Mesenchymal stem cell (in vitro differentiated cells and primary cell): ENCODE measurements at regions not wholly inside any gene's neighbourhood (a gene's known extent, or its start where the extent isn't known, plus 50 kb on each side); places are given as distances from the start of the nearest gene placed in this dataset.

ENCODE experiments used
- DNase-seq: peaks from one replicate; pipeline ENCODE4 v3.0.0-alpha.2; 2013
- H2AFZ ChIP-seq: one replicate; pipeline ENCODE4 v1.6.1; 2013; ENCODE audit warnings: low read depth, mild to moderate bottlenecking, control low read depth, inconsistent platforms, low read length, moderate library complexity
- H2AK5ac ChIP-seq: 2 replicates; pipeline ENCODE4 v1.6.1; 2013; ENCODE audit warnings: low read length, moderate library complexity, mild to moderate bottlenecking, inconsistent platforms; ENCODE audit not compliant: severe bottlenecking
- H2BK120ac ChIP-seq: one replicate; pipeline ENCODE4 v1.6.1; 2013; ENCODE audit warnings: low read depth, mild to moderate bottlenecking, inconsistent platforms, low read length, moderate library complexity
- H2BK12ac ChIP-seq, 2 experiments: one replicate each; pipeline ENCODE4 v1.6.1; 2013; ENCODE audit warnings: inconsistent platforms in 2 of 2, low read length in 2 of 2, mild to moderate bottlenecking in 2 of 2, moderate library complexity in 2 of 2, control low read depth in 1 of 2
- H2BK15ac ChIP-seq: one replicate; pipeline ENCODE4 v1.6.1; 2013; ENCODE audit warnings: mild to moderate bottlenecking, low read depth, inconsistent platforms; ENCODE audit not compliant: poor library complexity, severe bottlenecking
- H2BK5ac ChIP-seq: 2 replicates; pipeline ENCODE4 v1.6.1; 2013; ENCODE audit warnings: low read depth, mild to moderate bottlenecking, low read length, control low read depth, inconsistent platforms; ENCODE audit not compliant: poor library complexity, severe bottlenecking
- H3K14ac ChIP-seq, 2 experiments: one replicate each; pipeline ENCODE4 v1.6.1; 2013; ENCODE audit warnings: inconsistent platforms in 2 of 2, low read length in 2 of 2, control low read depth in 1 of 2, mild to moderate bottlenecking in 1 of 2, moderate library complexity in 1 of 2
- H3K18ac ChIP-seq, 2 experiments: one replicate each; pipeline ENCODE4 v1.6.1; 2013; ENCODE audit warnings: inconsistent platforms in 2 of 2, low read length in 2 of 2, control low read depth in 1 of 2, low read depth in 1 of 2, mild to moderate bottlenecking in 1 of 2
- H3K23ac ChIP-seq, 2 experiments: one replicate each; pipeline ENCODE4 v1.6.1; 2013; ENCODE audit warnings: inconsistent platforms in 2 of 2, low read length in 2 of 2, mild to moderate bottlenecking in 2 of 2, moderate library complexity in 2 of 2, control low read depth in 1 of 2
- H3K27ac ChIP-seq: 2 replicates; pipeline ENCODE4 v1.5.1; 2013; ENCODE audit warnings: mild to moderate bottlenecking, moderate library complexity, low read length, control low read depth, inconsistent platforms; ENCODE audit not compliant: poor library complexity, severe bottlenecking
- H3K27me3 ChIP-seq, 2 experiments: 2 replicates each; pipeline versions ENCODE4 v1.6.1 to v1.7.0; 2013; ENCODE audit warnings: low read length in 2 of 2, mild to moderate bottlenecking in 2 of 2, moderate library complexity in 2 of 2, control low read depth in 1 of 2, inconsistent platforms in 1 of 2; ENCODE audit not compliant: control insufficient read depth in 1 of 2, insufficient read depth in 1 of 2
- H3K36me3 ChIP-seq, 2 experiments: 2 replicates each; pipeline versions ENCODE4 v1.6.1 to v1.7.0; 2013; ENCODE audit warnings: low read length in 2 of 2, control low read depth in 1 of 2, inconsistent platforms in 1 of 2, low read depth in 1 of 2, mild to moderate bottlenecking in 1 of 2; ENCODE audit not compliant: insufficient read depth in 2 of 2, control insufficient read depth in 1 of 2
- H3K4ac ChIP-seq, 2 experiments: one replicate each; pipeline ENCODE4 v1.6.1; 2013; ENCODE audit warnings: inconsistent platforms in 2 of 2, low read length in 2 of 2, mild to moderate bottlenecking in 2 of 2, moderate library complexity in 2 of 2, control low read depth in 1 of 2, low read depth in 1 of 2
- H3K4me1 ChIP-seq: 2 replicates; pipeline ENCODE4 v1.6.1; 2013; ENCODE audit warnings: low read depth, low read length, control low read depth; ENCODE audit not compliant: control insufficient read depth, insufficient read depth
- H3K4me2 ChIP-seq: 2 replicates; pipeline ENCODE4 v1.6.1; 2013; ENCODE audit warnings: low read length, mild to moderate bottlenecking, inconsistent platforms; ENCODE audit not compliant: poor library complexity, severe bottlenecking
- H3K4me3 ChIP-seq, 2 experiments: 2 replicates each; pipeline versions ENCODE4 v1.5.1 to v1.7.0; 2013; ENCODE audit warnings: low read length in 2 of 2, mild to moderate bottlenecking in 2 of 2, control low read depth in 1 of 2, low read depth in 1 of 2; ENCODE audit not compliant: insufficient read depth in 1 of 2
- H3K79me1 ChIP-seq: replicated peaks from 2 replicates; pipeline ENCODE4 v1.6.1; 2013; ENCODE audit warnings: mild to moderate bottlenecking, control low read depth, low read length, inconsistent platforms; ENCODE audit not compliant: poor library complexity, severe bottlenecking
- H3K9ac ChIP-seq: 2 replicates; pipeline ENCODE4 v1.7.0; 2013; ENCODE audit warnings: mild to moderate bottlenecking, low read length, moderate library complexity
- H3K9me3 ChIP-seq: 2 replicates; pipeline ENCODE4 v1.7.0; 2013; ENCODE audit warnings: mild to moderate bottlenecking, low read length; ENCODE audit not compliant: control insufficient read depth
- H4K8ac ChIP-seq: one replicate; pipeline ENCODE4 v1.6.1; 2013; ENCODE audit warnings: inconsistent platforms, mild to moderate bottlenecking, low read length, moderate library complexity
- H4K91ac ChIP-seq: one replicate; pipeline ENCODE4 v1.6.1; 2013; ENCODE audit warnings: mild to moderate bottlenecking, low read length, inconsistent platforms
- WGBS: methylation state at CpG from one replicate; pipeline ENCODE4 v1.1.7; 2013; ENCODE audit warnings: mixed read lengths; 5-methylcytosine and 5-hydroxymethylcytosine counted together

- Histone ChIP-seq H3K27ac (peak overlapping the region; percentile 7), H3K9me3 (no peaks in the 10 kb centered on the region), H3K4me3 (no peak overlapping the region), H3K14ac (no peak overlapping the region), H2BK120ac (no peak overlapping the region), H3K27me3 (no peaks in the 10 kb centered on the region), H3K9ac (peak overlapping the region; percentile 83), H2BK12ac (no peak overlapping the region), H2AFZ (no peak overlapping the region), H3K18ac (no peak overlapping the region), H3K79me1 (no peaks in the 10 kb centered on the region), H4K91ac (no peak overlapping the region), H3K4me1 (peaks cover 36% of the 10 kb centered on the region), H3K4ac (no peak overlapping the region), H2BK15ac (no peak overlapping the region), H3K4me2 (no peak overlapping the region), H3K23ac (no peak overlapping the region), H3K36me3 (no peaks in the 10 kb centered on the region), H4K8ac (no peak overlapping the region), H2BK5ac (no peak overlapping the region), H2AK5ac (peak overlapping the region; percentile 21)
- DNase-seq: no peak
- WGBS: 65% methylated on average over 13 of the region's 13 CpGs
These were observed 122.9 kb downstream of the METRNL start for GRCh38 chr17:83202002-83203000.

DNA sequence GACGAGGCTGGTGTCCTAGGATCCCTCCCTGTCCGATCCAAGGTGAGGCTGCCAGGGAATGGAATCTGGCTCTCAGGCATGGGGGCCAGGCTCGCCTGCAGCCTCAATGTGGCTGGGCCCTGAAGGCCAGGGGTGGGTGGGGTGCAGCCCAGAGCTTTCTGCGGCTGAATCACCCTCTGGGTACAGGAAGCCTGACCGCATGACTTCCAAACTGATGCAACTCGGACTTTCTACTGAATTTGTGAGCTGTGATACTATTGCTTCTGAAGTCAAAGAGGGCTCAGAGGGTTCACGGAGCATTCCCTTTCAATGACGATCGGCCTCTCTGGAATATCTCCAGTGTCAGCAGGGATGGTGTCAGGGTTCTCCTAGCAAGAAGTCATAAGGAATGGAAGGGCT is 123.7 kb downstream of the METRNL start:
- H4K8ac ChIP-seq: no peak overlapping the region
- no peak overlapping the region for H2AK5ac ChIP-seq
- H2BK12ac ChIP-seq: no peak overlapping the region
- H3K27ac ChIP-seq: peak overlapping the region; percentile 48
- H4K91ac ChIP-seq: no peak overlapping the region
- H2AFZ ChIP-seq: no peak overlapping the region
- H2BK120ac ChIP-seq: no peak overlapping the region
- H3K14ac ChIP-seq: no peak overlapping the region
- H3K18ac ChIP-seq: no peak overlapping the region
- WGBS: 80% methylated on average over 9 of the region's 9 CpGs
- no peak overlapping the region for H3K4ac ChIP-seq
- DNase-seq: peak; percentile 32
- H3K36me3 ChIP-seq: no peaks in the 10 kb centered on the region
- peaks cover 36% of the 10 kb centered on the region for H3K4me1 ChIP-seq
- no peaks in the 10 kb centered on the region for H3K27me3 ChIP-seq
- H3K4me3 ChIP-seq: no peak overlapping the region
- H3K9me3 ChIP-seq: no peaks in the 10 kb centered on the region
- no peak overlapping the region for H3K23ac ChIP-seq
- H2BK5ac ChIP-seq: no peak overlapping the region
- peak overlapping the region; percentile 90 for H3K9ac ChIP-seq
- H3K4me2 ChIP-seq: no peak overlapping the region
- no peak overlapping the region for H2BK15ac ChIP-seq
- no peaks in the 10 kb centered on the region for H3K79me1 ChIP-seq

DNA sequence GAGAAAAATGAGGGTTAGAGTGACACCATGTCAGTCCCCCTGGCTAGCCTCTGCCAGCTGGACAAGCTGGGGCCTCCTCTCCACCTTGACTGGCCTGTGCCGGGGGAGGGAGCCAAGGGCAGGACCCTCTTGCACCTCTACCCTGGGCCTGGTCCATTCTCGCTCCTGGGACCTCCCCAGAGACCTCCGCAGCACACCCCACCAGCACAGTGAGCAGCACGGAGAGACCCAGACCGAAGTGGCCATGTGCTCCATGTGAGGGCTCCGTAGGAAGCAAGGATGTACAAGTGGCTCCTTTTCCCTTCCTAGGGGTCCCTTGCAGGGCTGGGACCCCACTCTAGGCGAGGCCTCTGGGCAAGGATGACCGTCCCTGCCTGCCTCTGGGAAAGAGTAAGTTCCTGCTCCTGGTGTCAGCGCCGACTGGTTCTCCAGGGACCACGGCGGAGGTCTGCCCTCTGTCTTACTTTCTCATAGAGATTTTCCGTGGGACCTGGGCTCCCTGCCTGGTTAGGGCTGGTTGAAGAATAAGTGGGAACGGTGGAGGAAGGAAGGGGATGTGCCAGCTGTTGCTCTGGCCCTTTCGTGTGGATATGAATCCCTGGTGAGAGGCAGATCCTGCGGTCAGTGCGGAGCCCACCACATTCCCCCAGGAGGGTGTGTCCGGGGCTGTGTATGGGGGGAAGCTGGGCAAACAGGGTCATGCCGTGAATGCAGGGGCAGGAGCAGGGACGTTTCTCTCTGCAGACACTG is 124.2 kb downstream of the METRNL start:
- Histone ChIP-seq H4K8ac (no peak overlapping the region), H3K4me2 (no peak overlapping the region), H2BK120ac (no peak overlapping the region), H3K9me3 (no peaks in the 10 kb centered on the region), H4K91ac (no peak overlapping the region), H3K27ac (peak overlapping the region; percentile 48), H2BK15ac (no peak overlapping the region), H2BK12ac (no peak overlapping the region), H3K14ac (no peak overlapping the region), H3K4me3 (peak overlapping the region in 1 of 2 experiments; percentile 17), H3K9ac (peak overlapping the region; percentile 90), H3K4ac (no peak overlapping the region), H3K36me3 (no peaks in the 10 kb centered on the region), H3K27me3 (no peaks in the 10 kb centered on the region), H3K18ac (no peak overlapping the region), H3K23ac (no peak overlapping the region), H2AFZ (no peak overlapping the region), H3K4me1 (peaks cover 36% of the 10 kb centered on the region), H3K79me1 (no peaks in the 10 kb centered on the region), H2AK5ac (peak overlapping the region; percentile 92), H2BK5ac (no peak overlapping the region)
- DNase-seq: no peak
- WGBS: 86% methylated on average over 20 of the region's 20 CpGs

- Histone ChIP-seq H3K9ac (peak overlapping the region; percentile 90), H3K14ac (no peak overlapping the region), H3K4me1 (peaks cover 35% of the 10 kb centered on the region), H3K27me3 (no peaks in the 10 kb centered on the region), H2AK5ac (peak overlapping the region; percentile 92), H3K36me3 (no peaks in the 10 kb centered on the region), H3K79me1 (no peaks in the 10 kb centered on the region), H2BK120ac (no peak overlapping the region), H2AFZ (no peak overlapping the region), H2BK15ac (no peak overlapping the region), H3K9me3 (no peaks in the 10 kb centered on the region), H3K23ac (no peak overlapping the region), H2BK12ac (no peak overlapping the region), H3K18ac (no peak overlapping the region), H3K4me2 (no peak overlapping the region), H4K8ac (no peak overlapping the region), H3K4me3 (no peak overlapping the region), H3K4ac (no peak overlapping the region), H4K91ac (no peak overlapping the region), H2BK5ac (no peak overlapping the region), H3K27ac (no peak overlapping the region)
- WGBS: 92% methylated on average over 5 of the region's 9 CpGs
- no peak for DNase-seq
These were observed 124.9 kb downstream of the METRNL start for GRCh38 chr17:83204230-83204725.
